Stomach (tissue), 4 donors: ENCODE measurements at regions not wholly inside any gene's neighbourhood (a gene's known extent, or its start where the extent isn't known, plus 50 kb on each side); places are given as distances from the start of the nearest gene placed in this dataset.

Source experiments
- EP300 ChIP-seq: sonication (generic); formaldehyde crosslinking; IDR thresholded peaks from one replicate; pipeline ENCODE4 v1.6.1; 2017; ENCODE audit warnings: antibody characterized with exemption
- TF ChIP-seq, protein P1 (sequence below), 7 experiments: fragments of 450-650 bp in 4 of 7; fragments of 200-600 bp in 3 of 7; sonication (generic) in 3 of 7; IDR thresholded peaks; one replicate each; pipeline ENCODE4 v1.5.1; 2016 to 2019; ENCODE audit warnings: antibody characterized with exemption in 7 of 7, control low read depth in 2 of 7, mild to moderate bottlenecking in 1 of 7

DNA sequence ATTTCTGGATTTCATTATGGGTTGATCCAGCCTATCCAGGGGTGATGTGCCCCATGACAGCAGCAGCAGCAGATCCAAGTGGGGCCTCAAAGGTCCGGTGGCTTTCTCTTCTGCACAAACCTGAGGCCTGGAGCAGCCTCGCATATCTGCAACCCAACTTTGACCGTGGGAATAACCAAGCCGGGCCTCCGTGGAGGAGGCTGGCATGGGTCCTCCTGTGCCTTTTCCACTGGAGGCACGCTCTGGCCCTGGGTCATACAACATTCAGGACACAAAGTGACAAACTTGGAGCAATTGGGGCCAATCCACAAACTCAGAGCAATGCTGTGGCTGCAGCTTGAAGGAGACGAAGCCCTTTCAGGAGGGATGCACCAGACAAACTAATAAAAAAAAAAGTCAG lies 330.0 kb upstream of the MKI67 start:
- TF ChIP-seq, protein P1, sequence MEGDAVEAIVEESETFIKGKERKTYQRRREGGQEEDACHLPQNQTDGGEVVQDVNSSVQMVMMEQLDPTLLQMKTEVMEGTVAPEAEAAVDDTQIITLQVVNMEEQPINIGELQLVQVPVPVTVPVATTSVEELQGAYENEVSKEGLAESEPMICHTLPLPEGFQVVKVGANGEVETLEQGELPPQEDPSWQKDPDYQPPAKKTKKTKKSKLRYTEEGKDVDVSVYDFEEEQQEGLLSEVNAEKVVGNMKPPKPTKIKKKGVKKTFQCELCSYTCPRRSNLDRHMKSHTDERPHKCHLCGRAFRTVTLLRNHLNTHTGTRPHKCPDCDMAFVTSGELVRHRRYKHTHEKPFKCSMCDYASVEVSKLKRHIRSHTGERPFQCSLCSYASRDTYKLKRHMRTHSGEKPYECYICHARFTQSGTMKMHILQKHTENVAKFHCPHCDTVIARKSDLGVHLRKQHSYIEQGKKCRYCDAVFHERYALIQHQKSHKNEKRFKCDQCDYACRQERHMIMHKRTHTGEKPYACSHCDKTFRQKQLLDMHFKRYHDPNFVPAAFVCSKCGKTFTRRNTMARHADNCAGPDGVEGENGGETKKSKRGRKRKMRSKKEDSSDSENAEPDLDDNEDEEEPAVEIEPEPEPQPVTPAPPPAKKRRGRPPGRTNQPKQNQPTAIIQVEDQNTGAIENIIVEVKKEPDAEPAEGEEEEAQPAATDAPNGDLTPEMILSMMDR (IDR thresholded peaks at IDR 0.05) = no peak
- no peak for TF ChIP-seq EP300
